Activated CD4-positive, alpha-beta T cell treated with anti-CD3 and anti-CD28 coated beads for 36 hours (primary cell): ENCODE measurements at regions not wholly inside any gene's neighbourhood (a gene's known extent, or its start where the extent isn't known, plus 50 kb on each side); places are given as distances from the start of the nearest gene placed in this dataset.

Experiments
- ATAC-seq: fragments of 200-7000 bp; cut with Tn5 transposase; one replicate; pipeline ENCODE4 v1.10.0; 2021; ENCODE audit warnings: mild to moderate bottlenecking, moderate library complexity
- CTCF ChIA-PET: fragments of 350-600 bp; sonication (Branson Sonifier 250); formaldehyde crosslinking; loops from one replicate; lab custom pipeline; 2021; ENCODE audit warnings: antibody characterized with exemption; lab: Charles Lee
- POLR2A ChIA-PET: fragments of 350-600 bp; sonication (Branson Sonifier 250); formaldehyde crosslinking; loops from one replicate; lab custom pipeline; 2021; ENCODE audit warnings: antibody characterized with exemption, inconsistent platforms; lab: Charles Lee
- DNase-seq: peaks from one replicate; pipeline ENCODE4 v3.0.0-alpha.2; 2020
- H3K27ac Mint-ChIP-seq: one replicate; pipeline ENCODE4 v1.8.0; 2021; ENCODE audit warnings: mixed read lengths
- H3K27me3 Mint-ChIP-seq: one replicate; pipeline ENCODE4 v1.8.0; 2021; ENCODE audit warnings: mixed read lengths
- H3K36me3 Mint-ChIP-seq: one replicate; pipeline ENCODE4 v1.8.0; 2021; ENCODE audit warnings: low read depth, mixed read lengths
- H3K4me1 Mint-ChIP-seq: one replicate; pipeline ENCODE4 v1.8.0; 2021; ENCODE audit warnings: mixed read lengths
- H3K4me3 Mint-ChIP-seq: one replicate; pipeline ENCODE4 v1.8.0; 2021; ENCODE audit warnings: mild to moderate bottlenecking, moderate library complexity, mixed read lengths
- H3K9me3 Mint-ChIP-seq: one replicate; pipeline ENCODE4 v1.8.0; 2021; ENCODE audit warnings: low read depth, mixed read lengths
- intact Hi-C, 2 experiments: fragments of 100-400 bp; cut with DNase I in 1 of 2; cut with micrococcal nuclease in 1 of 2; formaldehyde crosslinking; loops; one replicate each; pipeline versions ENCODE4 v1.14.2 to v1.15.1; 2022 to 2024; cut with DNase I, micrococcal nuclease

DNA sequence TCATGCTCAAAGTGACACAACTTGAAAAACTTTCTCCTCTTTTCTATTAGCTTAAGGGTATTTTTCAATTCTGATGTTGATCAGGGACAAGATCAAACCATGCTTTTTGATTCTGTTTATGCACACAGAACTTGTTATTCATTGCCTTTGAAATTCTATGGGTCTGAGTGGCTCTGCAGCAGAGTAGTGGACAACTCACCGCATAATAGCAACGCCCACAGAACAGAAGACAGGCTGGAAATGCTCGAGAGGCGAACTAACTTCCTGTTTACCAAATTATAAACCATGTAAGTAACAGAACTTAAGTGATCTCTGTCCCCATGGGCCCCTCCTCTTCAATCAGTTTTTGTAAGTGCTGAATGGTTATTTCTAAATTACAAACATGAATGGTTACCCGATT, 131.2 kb downstream of the CBLN2 start:
- ChIA-PET CTCF (no interaction called here), POLR2A (no interaction called here)
- no peaks in the 10 kb centered on the region for H3K4me1 Mint-ChIP-seq
- intact Hi-C loops = no loop called here
- no peaks in the 10 kb centered on the region for H3K9me3 Mint-ChIP-seq
- no peak overlapping the region for H3K27ac Mint-ChIP-seq
- no peak overlapping the region for H3K4me3 Mint-ChIP-seq
- no peaks in the 10 kb centered on the region for H3K36me3 Mint-ChIP-seq
- ATAC-seq = no peak
- no peak for DNase-seq
- H3K27me3 Mint-ChIP-seq = no peaks in the 10 kb centered on the region

DNA sequence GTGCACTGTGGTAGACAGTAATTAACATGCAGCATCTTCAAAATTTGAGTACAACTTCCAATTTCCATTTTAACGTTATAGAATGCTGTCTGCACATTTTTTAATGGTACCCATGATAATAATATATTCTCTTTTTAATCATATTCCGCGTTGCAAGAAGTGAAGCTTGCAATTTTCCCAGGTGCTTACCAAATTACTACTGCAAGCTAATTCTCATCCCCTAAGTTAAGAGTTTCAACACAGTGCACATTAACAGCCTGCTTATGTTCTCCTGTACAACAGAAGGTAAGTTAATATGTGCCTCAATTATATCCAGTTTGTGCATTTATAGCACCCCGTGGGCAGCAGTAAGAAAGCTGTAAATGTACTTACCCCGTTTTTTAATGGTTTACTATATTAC, 132.9 kb downstream of the CBLN2 start:
- Mint-ChIP-seq H3K36me3 (no peaks in the 10 kb centered on the region), H3K27me3 (no peaks in the 10 kb centered on the region), H3K9me3 (peaks cover 4% of the 10 kb centered on the region), H3K4me3 (no peak overlapping the region), H3K27ac (no peak overlapping the region), H3K4me1 (no peaks in the 10 kb centered on the region)
- intact Hi-C loops = no loop called here
- CTCF ChIA-PET = no interaction called here
- DNase-seq (no peak), ATAC-seq (no peak)
- POLR2A ChIA-PET = interaction anchor here (0.7 kb wide), 1 partner anchor 19 kb away, joined by 4 read pairs; no protein-coding TSS in a partner anchor

DNA sequence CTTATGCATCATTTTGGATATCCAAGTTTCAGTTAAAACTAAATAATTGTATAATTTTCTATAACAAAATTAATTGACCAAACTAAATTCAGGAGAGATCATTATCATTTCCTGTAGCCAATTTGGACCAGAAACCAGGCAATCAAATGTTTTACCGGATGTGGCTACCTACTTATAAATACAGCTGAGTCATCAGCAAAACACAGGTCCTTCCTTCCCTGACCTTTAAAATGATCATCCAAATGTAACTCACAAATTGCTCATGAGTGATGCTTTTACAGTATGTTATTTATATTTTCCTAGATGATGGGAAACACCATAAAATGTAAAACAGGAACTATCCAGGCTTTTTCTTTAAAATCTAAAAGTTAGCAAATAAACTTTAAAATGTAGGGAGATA, 133.7 kb downstream of the CBLN2 start:
- Mint-ChIP-seq H3K36me3 (no peaks in the 10 kb centered on the region), H3K9me3 (peaks cover 4% of the 10 kb centered on the region), H3K27ac (no peak overlapping the region), H3K27me3 (no peaks in the 10 kb centered on the region), H3K4me3 (no peak overlapping the region), H3K4me1 (no peaks in the 10 kb centered on the region)
- CTCF ChIA-PET = no interaction called here
- DNase-seq = no peak
- intact Hi-C loops = no loop called here
- POLR2A ChIA-PET = no interaction called here
- ATAC-seq = no peak

DNA sequence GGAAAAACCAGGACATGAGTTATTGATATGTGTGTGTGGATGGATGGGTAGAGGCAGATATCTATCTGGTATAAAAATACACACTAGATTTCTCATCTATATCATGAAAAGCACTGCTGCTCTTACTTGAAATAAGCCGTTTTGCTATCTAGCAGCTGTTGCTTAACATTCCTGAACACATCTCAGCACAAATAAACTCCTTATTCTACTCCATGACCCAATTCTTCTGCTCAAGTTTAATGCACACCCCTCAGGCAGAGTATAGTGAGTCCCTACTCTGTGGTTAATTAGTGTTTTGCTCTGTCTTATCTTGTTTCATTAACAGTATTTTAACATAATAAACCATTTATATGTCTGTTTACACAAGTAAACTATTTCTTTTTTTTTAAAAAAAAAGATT, 134.2 kb downstream of the CBLN2 start:
- H3K27me3 Mint-ChIP-seq = no peaks in the 10 kb centered on the region
- no peak overlapping the region for H3K4me3 Mint-ChIP-seq
- DNase-seq = no peak
- H3K4me1 Mint-ChIP-seq = no peaks in the 10 kb centered on the region
- intact Hi-C loops = no loop called here
- H3K36me3 Mint-ChIP-seq = no peaks in the 10 kb centered on the region
- H3K9me3 Mint-ChIP-seq = peaks cover 4% of the 10 kb centered on the region
- ChIA-PET CTCF (no interaction called here), POLR2A (no interaction called here)
- ATAC-seq = no peak
- no peak overlapping the region for H3K27ac Mint-ChIP-seq

DNA sequence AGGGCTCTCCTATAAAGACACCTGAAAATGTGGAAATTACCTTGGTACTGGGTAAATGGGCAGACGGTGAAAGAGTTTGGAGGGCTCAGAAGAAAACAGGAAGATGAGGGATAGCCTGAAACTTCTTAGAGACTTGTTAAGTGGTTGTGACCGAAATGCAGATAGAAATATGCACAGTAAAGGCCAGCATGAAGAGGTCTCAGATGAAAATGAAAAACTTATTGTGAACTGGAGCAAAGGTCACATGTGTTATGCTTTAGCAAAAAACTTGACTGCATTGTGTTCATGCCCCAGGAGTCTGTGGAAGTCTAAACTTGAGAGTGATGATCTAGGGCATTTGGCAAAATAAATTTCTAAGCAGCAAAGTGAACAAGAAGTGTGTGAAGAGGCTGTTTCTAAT, 137.1 kb downstream of the CBLN2 start:
- Mint-ChIP-seq H3K27me3 (no peaks in the 10 kb centered on the region), H3K36me3 (no peaks in the 10 kb centered on the region), H3K4me1 (no peaks in the 10 kb centered on the region), H3K4me3 (no peak overlapping the region), H3K9me3 (peaks cover 7% of the 10 kb centered on the region), H3K27ac (no peak overlapping the region)
- ATAC-seq (no peak), DNase-seq (no peak)
- POLR2A ChIA-PET = interaction anchor here (0.6 kb wide), 1 partner anchor 61 kb away, joined by 3 read pairs; no protein-coding TSS in a partner anchor
- CTCF ChIA-PET = no interaction called here
- intact Hi-C loops = no loop called here

DNA sequence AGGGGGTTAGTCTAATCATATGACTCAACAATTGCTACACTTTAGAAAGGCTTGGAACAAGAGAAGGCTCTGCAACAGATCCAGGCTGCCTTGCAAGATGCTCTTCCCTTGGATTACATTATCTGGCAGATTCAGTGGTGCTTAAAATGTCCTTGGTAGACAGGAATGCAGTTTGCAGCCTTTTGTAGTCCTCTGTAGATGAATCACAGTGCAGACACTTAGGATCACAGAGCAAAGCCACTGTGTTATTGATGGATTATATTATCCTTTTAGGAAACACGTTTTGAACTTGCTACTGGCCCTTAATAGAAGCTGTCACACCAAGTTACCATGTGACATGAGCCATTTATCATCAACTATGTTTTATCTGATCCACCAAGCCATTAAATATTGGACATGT, 152.2 kb downstream of the CBLN2 start:
- CTCF ChIA-PET = no interaction called here
- POLR2A ChIA-PET = interaction anchor here (0.6 kb wide), 1 partner anchor 20 kb away, joined by 4 read pairs; no protein-coding TSS in a partner anchor
- no peak overlapping the region for H3K4me3 Mint-ChIP-seq
- no peak for DNase-seq
- H3K4me1 Mint-ChIP-seq = no peaks in the 10 kb centered on the region
- no peak for ATAC-seq
- intact Hi-C loops = no loop called here
- no peak overlapping the region for H3K27ac Mint-ChIP-seq
- H3K9me3 Mint-ChIP-seq = peaks cover 7% of the 10 kb centered on the region
- no peaks in the 10 kb centered on the region for H3K27me3 Mint-ChIP-seq
- no peaks in the 10 kb centered on the region for H3K36me3 Mint-ChIP-seq

DNA sequence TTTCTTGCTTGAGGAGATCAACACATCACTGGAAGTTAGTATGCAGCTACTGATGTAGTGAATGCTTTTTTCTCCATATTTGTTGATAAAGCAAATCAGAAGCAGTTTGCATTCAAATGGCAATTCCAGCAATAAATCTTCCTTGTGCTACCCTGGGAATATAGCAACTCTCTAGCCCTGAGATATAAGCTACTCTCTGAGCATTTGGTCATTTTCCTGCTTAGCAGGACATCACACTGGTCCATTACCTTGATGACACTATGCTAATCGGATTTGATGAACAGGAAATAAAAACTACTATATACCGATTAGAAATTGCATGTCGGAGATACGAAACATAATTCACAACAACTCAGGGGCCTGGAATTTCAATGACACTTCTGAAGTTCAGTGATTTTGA, 152.7 kb downstream of the CBLN2 start:
- Mint-ChIP-seq H3K27me3 (no peaks in the 10 kb centered on the region), H3K4me3 (no peak overlapping the region), H3K9me3 (peaks cover 7% of the 10 kb centered on the region), H3K4me1 (no peaks in the 10 kb centered on the region), H3K36me3 (no peaks in the 10 kb centered on the region), H3K27ac (no peak overlapping the region)
- POLR2A ChIA-PET = no interaction called here
- no peak for ATAC-seq
- CTCF ChIA-PET = no interaction called here
- intact Hi-C loops = no loop called here
- no peak for DNase-seq

DNA sequence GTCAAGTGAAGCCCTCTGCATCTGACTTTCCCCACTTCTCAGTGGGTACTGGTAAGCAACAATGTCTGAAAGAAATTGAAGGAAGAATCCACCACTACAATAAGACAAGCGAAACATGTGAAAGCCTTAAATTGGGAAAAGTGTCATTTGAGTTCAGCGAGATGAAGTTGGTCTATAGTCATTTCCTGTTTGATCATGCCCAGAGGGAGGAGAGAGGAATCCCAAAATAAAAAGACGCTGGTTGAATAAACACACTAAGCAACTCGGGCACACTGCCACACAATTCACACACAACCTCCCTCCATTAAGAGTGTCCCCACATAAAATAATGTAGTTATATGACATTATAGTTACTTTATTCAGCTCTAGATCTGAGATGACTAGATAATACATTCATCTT, 166.1 kb downstream of the CBLN2 start:
- no peak for ATAC-seq
- intact Hi-C loops = no loop called here

DNA sequence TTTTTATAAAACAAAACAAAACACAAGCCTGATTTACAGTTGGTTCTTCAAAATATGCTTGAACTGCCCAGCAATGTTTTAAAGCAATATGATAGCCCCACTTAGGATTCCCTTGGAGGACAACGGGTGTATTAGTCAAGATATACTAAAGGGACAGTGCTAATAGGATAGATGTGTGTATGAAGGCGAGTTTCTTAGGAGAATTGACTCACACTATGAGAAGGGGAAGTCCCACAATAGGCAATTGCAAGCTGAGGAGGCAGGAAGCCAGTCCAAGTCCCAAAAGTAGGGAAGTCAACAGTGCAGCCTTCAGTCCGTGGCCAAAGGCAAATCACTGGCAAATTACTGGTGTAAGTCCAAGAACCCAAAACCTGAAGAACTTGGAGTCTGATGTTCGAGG, 167.9 kb downstream of the CBLN2 start:
- Mint-ChIP-seq H3K36me3 (no peaks in the 10 kb centered on the region), H3K4me1 (no peaks in the 10 kb centered on the region), H3K9me3 (no peaks in the 10 kb centered on the region), H3K4me3 (no peak overlapping the region), H3K27me3 (no peaks in the 10 kb centered on the region), H3K27ac (no peak overlapping the region)
- ChIA-PET CTCF (no interaction called here), POLR2A (no interaction called here)
- DNase-seq = no peak
- intact Hi-C loops = no loop called here
- no peak for ATAC-seq

More for the DNA sequence above, 166.1 kb downstream of the CBLN2 start:
- CTCF ChIA-PET = no interaction called here
- Mint-ChIP-seq H3K36me3 (no peaks in the 10 kb centered on the region), H3K4me1 (no peaks in the 10 kb centered on the region), H3K4me3 (no peak overlapping the region), H3K9me3 (no peaks in the 10 kb centered on the region), H3K27ac (no peak overlapping the region), H3K27me3 (no peaks in the 10 kb centered on the region)
- POLR2A ChIA-PET = no interaction called here
- DNase-seq = no peak

DNA sequence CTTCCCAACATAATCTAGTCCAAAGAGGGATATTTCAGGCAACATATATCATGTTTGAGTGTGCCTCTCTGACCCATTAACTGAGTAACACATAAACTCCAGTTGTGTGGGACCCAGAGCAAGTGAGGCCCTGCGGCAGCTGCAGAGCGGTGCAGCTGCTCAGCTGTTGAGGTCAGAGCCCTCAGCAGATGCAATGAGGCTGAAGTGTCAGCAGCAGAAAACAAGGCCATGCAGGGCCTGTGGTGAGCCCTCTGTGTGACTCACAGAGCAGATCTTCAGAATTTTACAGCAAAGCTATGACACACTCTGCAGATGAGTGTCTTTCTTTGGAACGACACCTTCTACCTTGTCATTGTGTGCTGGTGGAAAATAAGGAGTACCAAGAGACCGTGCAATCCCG, 168.5 kb downstream of the CBLN2 start:
- H3K27me3 Mint-ChIP-seq = no peaks in the 10 kb centered on the region
- no peaks in the 10 kb centered on the region for H3K9me3 Mint-ChIP-seq
- ATAC-seq = no peak
- no peak for DNase-seq
- no peaks in the 10 kb centered on the region for H3K4me1 Mint-ChIP-seq
- H3K36me3 Mint-ChIP-seq = no peaks in the 10 kb centered on the region
- no peak overlapping the region for H3K4me3 Mint-ChIP-seq
- H3K27ac Mint-ChIP-seq = no peak overlapping the region
- intact Hi-C loops = no loop called here
- CTCF ChIA-PET = no interaction called here
- POLR2A ChIA-PET = no interaction called here

DNA sequence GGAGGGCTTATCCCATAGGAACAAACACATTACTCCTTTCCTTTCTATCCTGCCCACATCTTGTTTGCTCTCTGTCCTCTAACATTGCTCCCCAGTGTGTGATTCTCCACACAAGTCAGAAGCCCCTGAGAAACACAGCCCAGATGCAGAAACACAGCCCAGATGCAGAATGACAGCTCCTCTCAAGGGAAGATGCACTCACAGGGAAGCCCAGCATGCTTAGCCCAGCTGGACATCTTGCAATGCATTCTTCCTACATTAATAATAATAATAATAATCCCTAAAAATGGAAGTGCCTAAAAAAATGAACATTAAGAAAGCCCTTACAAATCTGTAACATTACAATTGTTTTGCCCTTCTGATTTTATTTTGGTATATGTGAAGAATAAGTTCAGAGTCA, 172.1 kb downstream of the CBLN2 start:
- Mint-ChIP-seq H3K27ac (no peak overlapping the region), H3K4me3 (no peak overlapping the region), H3K36me3 (no peaks in the 10 kb centered on the region), H3K4me1 (no peaks in the 10 kb centered on the region), H3K27me3 (no peaks in the 10 kb centered on the region), H3K9me3 (peaks cover 6% of the 10 kb centered on the region)
- ATAC-seq (no peak), DNase-seq (no peak)
- intact Hi-C loops = no loop called here
- POLR2A ChIA-PET = no interaction called here
- CTCF ChIA-PET = no interaction called here

DNA sequence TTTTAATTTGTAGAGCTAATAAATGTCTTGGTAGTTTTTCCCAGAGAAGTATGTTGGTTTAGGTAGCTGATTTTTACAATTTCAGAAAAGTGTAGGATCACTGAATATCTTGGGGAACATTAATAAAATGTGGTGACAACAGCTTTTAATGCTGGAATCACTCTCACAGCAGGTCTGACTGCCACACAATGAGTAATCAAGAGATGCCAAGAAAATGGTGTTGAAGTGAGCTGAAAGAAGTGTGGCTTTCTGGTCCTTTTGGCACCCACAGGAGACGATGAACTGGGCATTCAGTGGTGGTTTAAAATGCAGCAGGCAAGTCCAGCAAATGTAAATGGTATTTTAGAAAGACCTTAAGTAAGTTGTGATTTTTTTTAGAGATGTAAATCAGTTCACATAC, 175.8 kb downstream of the CBLN2 start:
- ChIA-PET CTCF (no interaction called here), POLR2A (no interaction called here)
- Mint-ChIP-seq H3K27me3 (no peaks in the 10 kb centered on the region), H3K9me3 (peaks cover 6% of the 10 kb centered on the region), H3K27ac (no peak overlapping the region), H3K4me3 (no peak overlapping the region), H3K4me1 (no peaks in the 10 kb centered on the region), H3K36me3 (no peaks in the 10 kb centered on the region)
- no peak for DNase-seq
- ATAC-seq = no peak
- intact Hi-C loops = no loop called here

DNA sequence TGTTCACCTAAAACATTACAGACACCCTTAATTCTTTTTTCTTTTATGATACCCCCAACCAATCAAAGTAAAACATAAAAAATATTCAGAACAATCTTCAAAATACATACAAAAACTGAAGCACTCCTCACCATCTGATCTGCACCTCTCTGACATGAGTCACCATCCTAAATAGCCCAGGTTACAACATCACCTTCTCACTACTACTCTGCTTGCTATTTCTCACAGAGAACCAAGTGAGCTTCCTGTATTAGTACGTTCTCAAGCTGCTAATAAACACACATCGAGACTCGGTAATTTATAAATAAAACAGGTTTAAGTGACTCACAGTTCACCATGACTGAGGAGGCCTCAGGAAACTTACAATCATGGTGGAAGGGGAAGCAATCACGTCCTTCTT, 183.5 kb downstream of the CBLN2 start:
- ChIA-PET CTCF (no interaction called here), POLR2A (interaction anchor here (0.6 kb wide), 1 partner anchor 92 kb away, joined by 4 read pairs; no protein-coding TSS in a partner anchor)
- no peak overlapping the region for H3K27ac Mint-ChIP-seq
- DNase-seq = no peak
- no peaks in the 10 kb centered on the region for H3K27me3 Mint-ChIP-seq
- H3K9me3 Mint-ChIP-seq = peaks cover 5% of the 10 kb centered on the region
- H3K4me3 Mint-ChIP-seq = no peak overlapping the region
- no peaks in the 10 kb centered on the region for H3K4me1 Mint-ChIP-seq
- no peak for ATAC-seq
- H3K36me3 Mint-ChIP-seq = no peaks in the 10 kb centered on the region
- intact Hi-C loops = no loop called here
